H9 (cell line): ENCODE measurements at regions not wholly inside any gene's neighbourhood (a gene's known extent, or its start where the extent isn't known, plus 50 kb on each side); places are given as distances from the start of the nearest gene placed in this dataset.

Source experiments
- DNase-seq: peaks from one replicate; pipeline ENCODE4 v3.0.0-alpha.2; 2017
- H2AFZ ChIP-seq: one replicate; pipeline ENCODE4 v1.6.1; 2013; ENCODE audit warnings: mild to moderate bottlenecking, low read length, control low read depth, moderate library complexity
- H2AK5ac ChIP-seq: 2 replicates; pipeline ENCODE4 v1.6.1; 2013; ENCODE audit warnings: low read length, control low read depth, mixed read lengths; ENCODE audit not compliant: insufficient read length
- H2BK120ac ChIP-seq: one replicate; pipeline ENCODE4 v1.6.1; 2013; ENCODE audit warnings: low read depth, mild to moderate bottlenecking, low read length, control low read depth, inconsistent platforms; ENCODE audit not compliant: poor library complexity, severe bottlenecking
- H2BK12ac ChIP-seq: 2 replicates; pipeline ENCODE4 v1.6.1; 2013; ENCODE audit warnings: low read length, control low read depth, mixed read lengths, low read depth; ENCODE audit not compliant: insufficient read length
- H2BK15ac ChIP-seq: 2 replicates; pipeline ENCODE4 v1.6.1; 2013; ENCODE audit warnings: low read depth, low read length, control low read depth
- H2BK20ac ChIP-seq: one replicate; pipeline ENCODE4 v1.6.1; 2013; ENCODE audit warnings: low read depth, mild to moderate bottlenecking, low read length, control low read depth, inconsistent platforms; ENCODE audit not compliant: poor library complexity, severe bottlenecking
- H2BK5ac ChIP-seq: 2 replicates; pipeline ENCODE4 v1.6.1; 2013; ENCODE audit warnings: low read length, control low read depth, mixed read lengths; ENCODE audit not compliant: insufficient read length
- H3K14ac ChIP-seq: 2 replicates; pipeline ENCODE4 v1.6.1; 2013; ENCODE audit warnings: low read length, control low read depth; ENCODE audit not compliant: insufficient read depth
- H3K18ac ChIP-seq: 2 replicates; pipeline ENCODE4 v1.6.1; 2013; ENCODE audit warnings: low read depth, mild to moderate bottlenecking, mixed read lengths, low read length, control low read depth; ENCODE audit not compliant: insufficient read length
- H3K23ac ChIP-seq: 2 replicates; pipeline ENCODE4 v1.6.1; 2013; ENCODE audit warnings: low read length, control low read depth, mixed read lengths, low read depth; ENCODE audit not compliant: insufficient read length
- H3K23me2 ChIP-seq: 2 replicates; pipeline ENCODE4 v1.6.1; 2013; ENCODE audit warnings: low read depth, mild to moderate bottlenecking, mixed read lengths, low read length, control low read depth; ENCODE audit not compliant: insufficient read length, poor library complexity, severe bottlenecking
- H3K27ac ChIP-seq: 2 replicates; pipeline ENCODE4 v1.5.1; 2013; ENCODE audit warnings: low read length, control low read depth, mixed read lengths, low read depth; ENCODE audit not compliant: insufficient read length
- H3K27me3 ChIP-seq: 2 replicates; pipeline ENCODE4 v1.6.1; 2013; ENCODE audit warnings: low read length, control low read depth, inconsistent platforms; ENCODE audit not compliant: insufficient read depth
- H3K4ac ChIP-seq: 2 replicates; pipeline ENCODE4 v1.6.1; 2013; ENCODE audit warnings: low read depth, mild to moderate bottlenecking, control low read depth, inconsistent platforms, low read length, moderate library complexity
- H3K4me1 ChIP-seq: 2 replicates; pipeline ENCODE4 v1.6.1; 2013; ENCODE audit warnings: low read length, control low read depth, inconsistent platforms; ENCODE audit not compliant: insufficient read depth
- H3K4me2 ChIP-seq: 2 replicates; pipeline ENCODE4 v1.6.1; 2013; ENCODE audit warnings: low read length, control low read depth, mixed read lengths; ENCODE audit not compliant: insufficient read length, insufficient read depth
- H3K56ac ChIP-seq: 2 replicates; pipeline ENCODE4 v1.6.1; 2013; ENCODE audit warnings: low read depth, mild to moderate bottlenecking, mixed read lengths, low read length, control low read depth; ENCODE audit not compliant: insufficient read length
- H3K79me1 ChIP-seq: 2 replicates; pipeline ENCODE4 v1.6.1; 2013; ENCODE audit warnings: low read depth, mild to moderate bottlenecking, moderate library complexity, low read length, control low read depth, inconsistent platforms; ENCODE audit not compliant: insufficient read depth, poor library complexity, severe bottlenecking
- H3K79me2 ChIP-seq: 2 replicates; pipeline ENCODE4 v1.6.1; 2013; ENCODE audit warnings: low read length, control low read depth, inconsistent platforms; ENCODE audit not compliant: insufficient read depth
- H3K9ac ChIP-seq: 2 replicates; pipeline ENCODE4 v1.6.1; 2013; ENCODE audit warnings: low read length, control low read depth, mixed read lengths; ENCODE audit not compliant: insufficient read length; ENCODE audit errors: extremely low read depth
- H3K9me3 ChIP-seq: one replicate; pipeline ENCODE4 v1.6.1; 2013; ENCODE audit warnings: low read depth, low read length, inconsistent platforms; ENCODE audit not compliant: control insufficient read depth
- H3T11ph ChIP-seq: one replicate; pipeline ENCODE4 v1.6.1; 2013; ENCODE audit warnings: mild to moderate bottlenecking, low read length, control low read depth, inconsistent platforms
- H4K20me1 ChIP-seq: one replicate; pipeline ENCODE4 v1.6.1; 2013; ENCODE audit not compliant: control insufficient read depth, insufficient read length, insufficient read depth
- H4K5ac ChIP-seq: 2 replicates; pipeline ENCODE4 v1.6.1; 2013; ENCODE audit warnings: low read depth, mild to moderate bottlenecking, mixed read lengths, low read length, control low read depth; ENCODE audit not compliant: insufficient read length
- H4K8ac ChIP-seq: replicated peaks from 2 replicates; pipeline ENCODE4 v1.6.1; 2013; ENCODE audit warnings: low read length, control low read depth, mixed read lengths, low read depth; ENCODE audit not compliant: insufficient read length
- H4K91ac ChIP-seq: 2 replicates; pipeline ENCODE4 v1.6.1; 2013; ENCODE audit warnings: low read depth, mild to moderate bottlenecking, moderate library complexity, mixed read lengths, low read length, control low read depth; ENCODE audit not compliant: insufficient read length
- H3K27ac Mint-ChIP-seq, 3 experiments: 2 replicates in 2 of 3; 3 replicates in 1 of 3; pipeline ENCODE4 v1.8.0; 2020 to 2021; ENCODE audit warnings: mixed read lengths in 3 of 3, mild to moderate bottlenecking in 1 of 3, moderate library complexity in 1 of 3
- H3K27me3 Mint-ChIP-seq: 2 replicates; pipeline ENCODE4 v1.8.0; 2021; ENCODE audit warnings: low read depth, mild to moderate bottlenecking, moderate library complexity, mixed read lengths
- H3K36me3 Mint-ChIP-seq, 3 experiments: 2 replicates in 2 of 3; 3 replicates in 1 of 3; pipeline ENCODE4 v1.8.0; 2020 to 2021; ENCODE audit warnings: low read depth in 3 of 3, mixed read lengths in 3 of 3; ENCODE audit not compliant: insufficient read depth in 1 of 3
- H3K4me1 Mint-ChIP-seq, 2 experiments: 2 replicates each; pipeline ENCODE4 v1.8.0; 2020; ENCODE audit warnings: mixed read lengths in 2 of 2
- H3K4me3 Mint-ChIP-seq, 2 experiments: 2 replicates in 1 of 2; 3 replicates in 1 of 2; pipeline ENCODE4 v1.8.0; 2020 to 2021; ENCODE audit warnings: mild to moderate bottlenecking in 2 of 2, mixed read lengths in 2 of 2, moderate library complexity in 1 of 2
- H3K9me3 Mint-ChIP-seq, 2 experiments: 2 replicates in 1 of 2; 3 replicates in 1 of 2; pipeline ENCODE4 v1.8.0; 2020; ENCODE audit warnings: mild to moderate bottlenecking in 2 of 2, mixed read lengths in 2 of 2, moderate library complexity in 1 of 2
- WGBS: extraction: QIAGEN DNeasy Blood & Tissue Kit; methylation state at CpG from one replicate; pipeline ENCODE4 v1.1.7; 2013; ENCODE audit warnings: missing lambda C conversion rate, low lambda C conversion rate, mixed read lengths; ENCODE audit not compliant: insufficient read length; ENCODE audit errors: extremely low coverage; 5-methylcytosine and 5-hydroxymethylcytosine counted together
- TF ChIP-seq, protein P1 (sequence below): fragments of 200-600 bp; sonication (generic); conservative IDR thresholded peaks from 3 replicates; pipeline ENCODE4 v1.8.0; 2021; ENCODE audit warnings: antibody characterized with exemption, mild to moderate bottlenecking

DNA sequence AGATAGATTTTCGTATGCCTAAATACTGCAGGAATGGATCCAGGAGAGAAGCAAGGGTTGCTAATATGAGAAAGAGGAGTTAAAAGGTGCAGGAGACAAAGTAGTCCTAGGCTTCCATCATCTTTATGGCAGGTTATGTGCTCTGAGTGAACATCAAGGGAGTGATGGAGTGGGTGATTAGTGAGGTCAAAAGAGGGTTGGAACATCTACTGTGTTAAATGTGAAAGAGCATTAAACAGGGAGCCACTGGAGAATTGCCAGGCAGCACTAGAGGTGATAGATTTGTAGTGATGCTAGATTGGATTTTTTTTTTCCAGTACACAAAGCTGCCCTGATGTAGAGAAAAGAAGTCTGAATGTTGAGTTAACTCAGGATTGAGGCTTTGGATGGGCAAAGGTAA is 199.3 kb downstream of the NMUR2 start:
- H2BK120ac ChIP-seq = no peak overlapping the region
- H3K27me3 ChIP-seq = no peaks in the 10 kb centered on the region
- no peak overlapping the region for H4K8ac ChIP-seq
- TF ChIP-seq, protein P1, sequence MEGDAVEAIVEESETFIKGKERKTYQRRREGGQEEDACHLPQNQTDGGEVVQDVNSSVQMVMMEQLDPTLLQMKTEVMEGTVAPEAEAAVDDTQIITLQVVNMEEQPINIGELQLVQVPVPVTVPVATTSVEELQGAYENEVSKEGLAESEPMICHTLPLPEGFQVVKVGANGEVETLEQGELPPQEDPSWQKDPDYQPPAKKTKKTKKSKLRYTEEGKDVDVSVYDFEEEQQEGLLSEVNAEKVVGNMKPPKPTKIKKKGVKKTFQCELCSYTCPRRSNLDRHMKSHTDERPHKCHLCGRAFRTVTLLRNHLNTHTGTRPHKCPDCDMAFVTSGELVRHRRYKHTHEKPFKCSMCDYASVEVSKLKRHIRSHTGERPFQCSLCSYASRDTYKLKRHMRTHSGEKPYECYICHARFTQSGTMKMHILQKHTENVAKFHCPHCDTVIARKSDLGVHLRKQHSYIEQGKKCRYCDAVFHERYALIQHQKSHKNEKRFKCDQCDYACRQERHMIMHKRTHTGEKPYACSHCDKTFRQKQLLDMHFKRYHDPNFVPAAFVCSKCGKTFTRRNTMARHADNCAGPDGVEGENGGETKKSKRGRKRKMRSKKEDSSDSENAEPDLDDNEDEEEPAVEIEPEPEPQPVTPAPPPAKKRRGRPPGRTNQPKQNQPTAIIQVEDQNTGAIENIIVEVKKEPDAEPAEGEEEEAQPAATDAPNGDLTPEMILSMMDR = no peak
- H4K5ac ChIP-seq = no peak overlapping the region
- H3K27ac ChIP-seq = no peak overlapping the region
- no peak overlapping the region for H3K4me2 ChIP-seq
- H2BK12ac ChIP-seq = no peak overlapping the region
- H3K36me3 Mint-ChIP-seq = no peaks in the 10 kb centered on the region
- H3T11ph ChIP-seq = no peak overlapping the region
- no peak overlapping the region for H3K14ac ChIP-seq
- no peak overlapping the region for H4K91ac ChIP-seq
- H2AFZ ChIP-seq = no peak overlapping the region
- peaks cover 3% of the 10 kb centered on the region; the same call in 1 of the 2 replicates for H3K4me1 ChIP-seq
- no peaks in the 10 kb centered on the region for H3K23me2 ChIP-seq
- H2AK5ac ChIP-seq = no peak overlapping the region
- no peaks in the 10 kb centered on the region for H3K79me2 ChIP-seq
- H3K4ac ChIP-seq = no peak overlapping the region
- H3K4me1 Mint-ChIP-seq = 0 out of 4 replicates have a peak, but pooled peaks cover 0 to 3% of the 10 kb centered on the region in 2 experiments
- no peak overlapping the region for H2BK5ac ChIP-seq
- no peak overlapping the region for H3K9ac ChIP-seq
- H3K56ac ChIP-seq = no peak overlapping the region
- H3K18ac ChIP-seq = no peak overlapping the region
- H2BK20ac ChIP-seq = no peak overlapping the region
- no peaks in the 10 kb centered on the region for H3K79me1 ChIP-seq
- H4K20me1 ChIP-seq = no peaks in the 10 kb centered on the region
- no peak overlapping the region for H2BK15ac ChIP-seq
- no peak overlapping the region for H3K4me3 Mint-ChIP-seq
- no peak overlapping the region for H3K23ac ChIP-seq
- H3K9me3 Mint-ChIP-seq = peaks cover 3% of the 10 kb centered on the region in 2 experiments; a peak in 1 of 5 replicates
- no CpG with 5 or more reads among the region's 1 CpG for WGBS
- H3K9me3 ChIP-seq = no peaks in the 10 kb centered on the region
- H3K27ac Mint-ChIP-seq = no peak overlapping the region
- DNase-seq = no peak
- H3K27me3 Mint-ChIP-seq = no peaks in the 10 kb centered on the region
